ENCODE measurements at regions not wholly inside any gene's neighbourhood (a gene's known extent, or its start where the extent isn't known, plus 50 kb on each side); places are given as distances from the start of the nearest gene placed in this dataset.
"Not testable (repeated sequence)": the region's sequence is repeated elsewhere in the genome, so short reads cannot be mapped to it uniquely, and the experiment has no call there.

GRCh38 chr15:22265970-22266369 lies 185.6 kb downstream of the OR4M2 start:
- TF ChIP-seq CTCF (IDR thresholded peaks at IDR 0.05; ENCODE audit: low read depth, low read length) (no peak), EZH2phosphoT487 (IDR thresholded peaks at IDR 0.05; ENCODE audit: low read depth) (no peak)
- Histone ChIP-seq H3K36me3 (replicated peaks; ENCODE audit: low read depth, low read length) (no peaks in the 10 kb centered on the region), H2AFZ (ENCODE audit: low read depth, low read length) (no peak overlapping the region)

DNA sequence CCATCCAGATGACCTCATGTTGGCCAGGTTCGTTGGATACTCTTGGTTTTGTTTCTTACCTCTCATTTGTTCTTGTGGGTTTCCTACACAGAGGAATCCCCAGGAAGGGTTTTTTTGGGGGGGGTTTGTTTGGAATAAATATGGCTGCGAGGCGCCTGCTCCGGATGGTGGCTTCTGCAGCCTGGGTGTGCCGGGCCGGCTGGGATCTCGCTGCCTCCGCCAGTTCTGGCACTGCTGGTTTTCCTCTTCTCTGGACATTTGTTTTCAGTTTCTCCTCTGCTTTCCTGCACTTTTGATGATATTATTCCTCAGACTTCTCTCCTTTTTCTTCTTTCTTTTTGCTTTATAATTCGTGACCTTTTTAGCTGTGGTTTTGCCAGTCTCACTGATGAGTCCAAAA lies 187.4 kb downstream of the OR4M2 start:
- Histone ChIP-seq H3K4me1 (ENCODE audit: low read length) (peaks cover 7% of the 10 kb centered on the region; the same call in 1 of the 2 replicates), H3K4me2 (ENCODE audit: low read length) (no peak overlapping the region), H3K79me2 (ENCODE audit: low read length) (no peaks in the 10 kb centered on the region), H3K27me3 (ENCODE audit: low read depth, low read length) (no peaks in the 10 kb centered on the region), H2AFZ (ENCODE audit: low read depth, low read length) (no peak overlapping the region), H3K27ac (ENCODE audit: low read length) (no peak overlapping the region), H4K20me1 (ENCODE audit: insufficient read depth, low read length) (no peaks in the 10 kb centered on the region), H3K9ac (ENCODE audit: low read length) (no peak overlapping the region), H3K36me3 (replicated peaks; ENCODE audit: low read depth, low read length) (no peaks in the 10 kb centered on the region), H3K9me3 (ENCODE audit: insufficient read depth, low read length) (no peaks in the 10 kb centered on the region), H3K4me3 (ENCODE audit: low read length) (no peak overlapping the region)
- no peak for TF ChIP-seq CTCF (IDR thresholded peaks at IDR 0.05; ENCODE audit: low read depth, low read length)

More at GRCh38 chr15:22265970-22266369, 185.6 kb downstream of the OR4M2 start:
- H3K4me2 ChIP-seq (ENCODE audit: low read length): no peak overlapping the region
- H3K4me1 ChIP-seq (ENCODE audit: low read length): peaks cover 7% of the 10 kb centered on the region; the same call in 1 of the 2 replicates
- H3K27ac ChIP-seq (ENCODE audit: low read length): no peak overlapping the region
- no peak overlapping the region for H3K4me3 ChIP-seq (ENCODE audit: low read length)
- H3K27me3 ChIP-seq (ENCODE audit: low read depth, low read length): no peaks in the 10 kb centered on the region
- no peaks in the 10 kb centered on the region for H4K20me1 ChIP-seq (ENCODE audit: insufficient read depth, low read length)
- no peaks in the 10 kb centered on the region for H3K79me2 ChIP-seq (ENCODE audit: low read length)
- H3K9ac ChIP-seq (ENCODE audit: low read length): no peak overlapping the region
- no peaks in the 10 kb centered on the region for H3K9me3 ChIP-seq (ENCODE audit: insufficient read depth, low read length)

- not testable (repeated sequence) for H3K27me3 ChIP-seq (ENCODE audit: low read depth, low read length); H2AFZ ChIP-seq (ENCODE audit: low read depth, low read length); H3K79me2 ChIP-seq (ENCODE audit: low read length); H3K36me3 ChIP-seq (replicated peaks; ENCODE audit: low read depth, low read length); H3K9ac ChIP-seq (ENCODE audit: low read length); H3K4me2 ChIP-seq (ENCODE audit: low read length); H3K27ac ChIP-seq (ENCODE audit: low read length); H3K9me3 ChIP-seq (ENCODE audit: insufficient read depth, low read length); H4K20me1 ChIP-seq (ENCODE audit: insufficient read depth, low read length); H3K4me3 ChIP-seq (ENCODE audit: low read length); H3K4me1 ChIP-seq (ENCODE audit: low read length)
Observed at GRCh38 chr15:22268201-22268600, 187.9 kb downstream of the OR4M2 start.

DNA sequence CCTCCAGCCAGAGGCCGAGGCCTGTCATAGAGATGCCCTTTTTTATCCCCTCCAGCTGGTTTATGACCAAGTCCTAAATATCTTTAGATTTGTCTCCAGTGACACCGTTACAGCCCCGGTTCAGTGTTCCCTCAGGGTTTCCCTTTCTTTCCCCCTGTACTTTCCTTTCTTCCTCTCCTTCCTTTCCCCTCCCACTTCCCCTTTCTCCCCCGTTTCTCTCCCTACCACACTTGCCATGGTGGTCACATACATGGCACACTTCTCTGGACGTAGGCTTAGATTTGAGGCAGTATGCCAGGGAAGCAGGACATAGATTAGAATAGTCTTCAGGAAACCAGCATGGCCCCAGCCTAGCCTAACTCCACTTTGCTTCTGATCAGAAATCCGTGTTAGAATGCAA lies 188.3 kb downstream of the OR4M2 start:
- H2AFZ ChIP-seq (ENCODE audit: low read depth, low read length); H3K27ac ChIP-seq (ENCODE audit: low read length); H3K4me1 ChIP-seq (ENCODE audit: low read length); H3K36me3 ChIP-seq (replicated peaks; ENCODE audit: low read depth, low read length); H3K27me3 ChIP-seq (ENCODE audit: low read depth, low read length); H3K9ac ChIP-seq (ENCODE audit: low read length); H3K4me2 ChIP-seq (ENCODE audit: low read length); H3K4me3 ChIP-seq (ENCODE audit: low read length); H3K9me3 ChIP-seq (ENCODE audit: insufficient read depth, low read length); H4K20me1 ChIP-seq (ENCODE audit: insufficient read depth, low read length); H3K79me2 ChIP-seq (ENCODE audit: low read length): not testable (repeated sequence)

GRCh38 chr15:22272286-22273160 lies 186.2 kb upstream of the GOLGA6L22 start:
- H3K27me3 ChIP-seq (ENCODE audit: low read depth, low read length); H3K36me3 ChIP-seq (replicated peaks; ENCODE audit: low read depth, low read length); H3K79me2 ChIP-seq (ENCODE audit: low read length); H3K4me1 ChIP-seq (ENCODE audit: low read length); H3K9ac ChIP-seq (ENCODE audit: low read length); H3K9me3 ChIP-seq (ENCODE audit: insufficient read depth, low read length); H4K20me1 ChIP-seq (ENCODE audit: insufficient read depth, low read length); H3K4me2 ChIP-seq (ENCODE audit: low read length); H3K27ac ChIP-seq (ENCODE audit: low read length); H3K4me3 ChIP-seq (ENCODE audit: low read length); H2AFZ ChIP-seq (ENCODE audit: low read depth, low read length): not testable (repeated sequence)

- not testable (repeated sequence) for H3K4me1 ChIP-seq (ENCODE audit: low read length); H3K9ac ChIP-seq (ENCODE audit: low read length); H2AFZ ChIP-seq (ENCODE audit: low read depth, low read length); H3K4me2 ChIP-seq (ENCODE audit: low read length); H3K36me3 ChIP-seq (replicated peaks; ENCODE audit: low read depth, low read length); H3K9me3 ChIP-seq (ENCODE audit: insufficient read depth, low read length); H3K27me3 ChIP-seq (ENCODE audit: low read depth, low read length); H4K20me1 ChIP-seq (ENCODE audit: insufficient read depth, low read length); H3K4me3 ChIP-seq (ENCODE audit: low read length); H3K79me2 ChIP-seq (ENCODE audit: low read length); H3K27ac ChIP-seq (ENCODE audit: low read length)
Observed at GRCh38 chr15:22273185-22273584, 185.5 kb upstream of the GOLGA6L22 start.

DNA sequence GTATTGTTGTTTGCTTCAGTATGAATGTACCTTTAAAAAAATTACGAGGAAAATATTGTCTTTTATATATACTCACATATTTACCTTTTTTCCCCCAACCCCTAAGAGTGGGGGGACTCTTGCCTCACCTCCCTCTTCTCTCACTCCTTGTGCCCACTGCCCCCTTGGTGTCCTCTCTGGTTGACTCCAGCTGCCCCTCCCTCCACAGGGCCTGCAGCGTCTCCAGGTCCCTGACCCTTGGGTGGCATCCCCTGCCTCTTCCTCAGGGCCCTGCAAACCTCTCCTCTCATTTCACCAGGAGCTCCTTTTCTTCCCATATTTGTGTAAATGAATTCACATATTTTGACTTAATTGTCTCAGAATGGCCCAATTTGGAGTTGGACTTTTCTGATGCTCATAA lies 184.3 kb upstream of the GOLGA6L22 start:
- not testable (repeated sequence) for H3K9me3 ChIP-seq (ENCODE audit: insufficient read depth, low read length); H3K4me3 ChIP-seq (ENCODE audit: low read length); H2AFZ ChIP-seq (ENCODE audit: low read depth, low read length); H3K79me2 ChIP-seq (ENCODE audit: low read length); H3K4me1 ChIP-seq (ENCODE audit: low read length); H3K36me3 ChIP-seq (replicated peaks; ENCODE audit: low read depth, low read length); H3K27me3 ChIP-seq (ENCODE audit: low read depth, low read length); H3K9ac ChIP-seq (ENCODE audit: low read length); H3K27ac ChIP-seq (ENCODE audit: low read length); H4K20me1 ChIP-seq (ENCODE audit: insufficient read depth, low read length); H3K4me2 ChIP-seq (ENCODE audit: low read length)

GRCh38 chr15:22280770-22281169 lies 177.9 kb upstream of the GOLGA6L22 start:
- H3K27ac ChIP-seq (ENCODE audit: low read length); H3K9ac ChIP-seq (ENCODE audit: low read length); H3K4me2 ChIP-seq (ENCODE audit: low read length); H3K4me3 ChIP-seq (ENCODE audit: low read length); H3K9me3 ChIP-seq (ENCODE audit: insufficient read depth, low read length); H2AFZ ChIP-seq (ENCODE audit: low read depth, low read length); H3K79me2 ChIP-seq (ENCODE audit: low read length); H3K27me3 ChIP-seq (ENCODE audit: low read depth, low read length); H3K36me3 ChIP-seq (replicated peaks; ENCODE audit: low read depth, low read length); H4K20me1 ChIP-seq (ENCODE audit: insufficient read depth, low read length): not testable (repeated sequence)
- peaks cover 11% of the 10 kb centered on the region for H3K4me1 ChIP-seq (ENCODE audit: low read length)

Measured in OCI-LY3 (cell line).